CD4-positive, alpha-beta T cell (primary cell): ENCODE measurements at regions not wholly inside any gene's neighbourhood (a gene's known extent, or its start where the extent isn't known, plus 50 kb on each side); places are given as distances from the start of the nearest gene placed in this dataset.

Source experiments
- ATAC-seq: fragments of 200-7000 bp; cut with Tn5 transposase; one replicate; pipeline ENCODE4 v1.10.0; 2022; ENCODE audit warnings: mild to moderate bottlenecking; ENCODE audit not compliant: poor library complexity
- CTCF ChIA-PET: fragments of 350-600 bp; sonication (Branson Sonifier 250); formaldehyde crosslinking; loops from one replicate; lab custom pipeline; 2021; ENCODE audit warnings: antibody characterized with exemption, inconsistent platforms; lab: Charles Lee
- POLR2A ChIA-PET: fragments of 350-600 bp; sonication (Branson Sonifier 250); formaldehyde crosslinking; loops from one replicate; lab custom pipeline; 2021; ENCODE audit warnings: antibody characterized with exemption, inconsistent platforms; lab: Charles Lee
- DNase-seq, 14 experiments: peaks; one replicate each; pipeline ENCODE4 v3.0.0-alpha.2; 2013 to 2020; ENCODE audit warnings: mixed read lengths in 2 of 14
- H3K27ac ChIP-seq, 2 donors: one replicate each; pipeline versions ENCODE4 v1.5.1 to v1.7.0; 2013; ENCODE audit warnings: low read length in 2 of 2, low read depth in 1 of 2, mild to moderate bottlenecking in 1 of 2
- H3K27me3 ChIP-seq, 2 experiments: 1 replicate in 1 of 2; 2 replicates in 1 of 2; pipeline versions ENCODE4 v1.6.1 to v1.7.0; 2013; ENCODE audit warnings: low read length in 2 of 2, control low read depth in 1 of 2, mild to moderate bottlenecking in 1 of 2, moderate library complexity in 1 of 2; ENCODE audit not compliant: insufficient read depth in 2 of 2, control insufficient read depth in 1 of 2
- H3K36me3 ChIP-seq: one replicate; pipeline ENCODE4 v1.6.1; 2013; ENCODE audit warnings: low read length, control low read depth; ENCODE audit not compliant: insufficient read depth
- H3K4me1 ChIP-seq: one replicate; pipeline ENCODE4 v1.6.1; 2013; ENCODE audit warnings: low read length, control low read depth; ENCODE audit not compliant: insufficient read depth
- H3K4me3 ChIP-seq: one replicate; pipeline ENCODE4 v1.5.1; 2013; ENCODE audit warnings: mild to moderate bottlenecking, low read length, moderate library complexity
- H3K9me3 ChIP-seq, 2 experiments: 1 replicate in 1 of 2; 2 replicates in 1 of 2; pipeline versions ENCODE4 v1.6.1 to v1.7.0; 2013; ENCODE audit warnings: low read length in 2 of 2, mild to moderate bottlenecking in 2 of 2, control low read depth in 1 of 2, moderate library complexity in 1 of 2; ENCODE audit not compliant: control insufficient read depth in 1 of 2, insufficient read depth in 1 of 2
- H3K27ac Mint-ChIP-seq: one replicate; pipeline ENCODE4 v1.8.0; 2020; ENCODE audit warnings: mixed read lengths
- H3K27me3 Mint-ChIP-seq: one replicate; pipeline ENCODE4 v1.8.0; 2021; ENCODE audit warnings: mixed read lengths
- H3K36me3 Mint-ChIP-seq: one replicate; pipeline ENCODE4 v1.8.0; 2021; ENCODE audit warnings: low read depth, mixed read lengths
- H3K4me1 Mint-ChIP-seq: one replicate; pipeline ENCODE4 v1.8.0; 2021; ENCODE audit warnings: low read depth, mixed read lengths
- H3K4me3 Mint-ChIP-seq: one replicate; pipeline ENCODE4 v1.8.0; 2020; ENCODE audit warnings: mild to moderate bottlenecking, mixed read lengths
- H3K9me3 Mint-ChIP-seq: one replicate; pipeline ENCODE4 v1.8.0; 2020; ENCODE audit warnings: mixed read lengths
- CTCF ChIP-seq: fragments of 200-600 bp; IDR thresholded peaks from one replicate; pipeline ENCODE4 v1.8.0; 2022; ENCODE audit warnings: antibody characterized with exemption, mild to moderate bottlenecking
- intact Hi-C, 2 experiments: fragments of 100-400 bp; cut with DNase I in 1 of 2; cut with micrococcal nuclease in 1 of 2; formaldehyde crosslinking; loops; one replicate each; pipeline versions ENCODE4 v1.15.1 to v1.9.0; 2023 to 2025; cut with DNase I, micrococcal nuclease

GRCh38 chr2:45323344-45323743, 287.7 kb downstream of the SRBD1 start:
- Mint-ChIP-seq H3K27me3 (peaks cover 12% of the 10 kb centered on the region), H3K27ac (no peak overlapping the region), H3K4me1 (no peaks in the 10 kb centered on the region), H3K9me3 (no peaks in the 10 kb centered on the region), H3K36me3 (no peaks in the 10 kb centered on the region), H3K4me3 (no peak overlapping the region)
- Histone ChIP-seq H3K27me3 (no peaks in the 10 kb centered on the region), H3K4me3 (no peak overlapping the region), H3K9me3 (no peaks in the 10 kb centered on the region), H3K4me1 (no peaks in the 10 kb centered on the region), H3K27ac (no peak overlapping the region), H3K36me3 (no peaks in the 10 kb centered on the region)
- intact Hi-C loops, result no loop called here
- no peak for DNase-seq
- TF ChIP-seq CTCF, result no peak
- no peak for ATAC-seq
- ChIA-PET CTCF (no interaction called here), POLR2A (no interaction called here)

- CTCF ChIA-PET, result no interaction called here
- no peaks in the 10 kb centered on the region for H3K36me3 ChIP-seq
- H3K9me3 ChIP-seq, result no peaks in the 10 kb centered on the region
- Mint-ChIP-seq H3K27me3 (peaks cover 6% of the 10 kb centered on the region), H3K9me3 (no peaks in the 10 kb centered on the region), H3K4me3 (no peak overlapping the region), H3K36me3 (no peaks in the 10 kb centered on the region), H3K27ac (no peak overlapping the region), H3K4me1 (no peaks in the 10 kb centered on the region)
- H3K27ac ChIP-seq, result no peak overlapping the region
- ATAC-seq, result no peak
- POLR2A ChIA-PET, result no interaction called here
- H3K4me3 ChIP-seq, result no peak overlapping the region
- H3K4me1 ChIP-seq, result no peaks in the 10 kb centered on the region
- TF ChIP-seq CTCF, result no peak
- DNase-seq, result no peak
- intact Hi-C loops, result no loop called here
- no peaks in the 10 kb centered on the region for H3K27me3 ChIP-seq
Measured at GRCh38 chr2:45320956-45321355, 290.1 kb downstream of the SRBD1 start.

GRCh38 chr2:45319683-45320455, 291.2 kb downstream of the SRBD1 start:
- Histone ChIP-seq H3K4me1 (no peaks in the 10 kb centered on the region), H3K27me3 (no peaks in the 10 kb centered on the region), H3K4me3 (no peak overlapping the region), H3K9me3 (no peaks in the 10 kb centered on the region), H3K36me3 (no peaks in the 10 kb centered on the region), H3K27ac (no peak overlapping the region)
- ChIA-PET POLR2A (no interaction called here), CTCF (no interaction called here)
- Mint-ChIP-seq H3K4me1 (no peaks in the 10 kb centered on the region), H3K27me3 (peaks cover 6% of the 10 kb centered on the region), H3K4me3 (no peak overlapping the region), H3K36me3 (no peaks in the 10 kb centered on the region), H3K9me3 (no peaks in the 10 kb centered on the region), H3K27ac (no peak overlapping the region)
- DNase-seq (no peak), ATAC-seq (no peak)
- intact Hi-C loops, result no loop called here
- no peak for TF ChIP-seq CTCF
